ENCODE measurements at regions not wholly inside any gene's neighbourhood (a gene's known extent, or its start where the extent isn't known, plus 50 kb on each side); places are given as distances from the start of the nearest gene placed in this dataset.

DNA sequence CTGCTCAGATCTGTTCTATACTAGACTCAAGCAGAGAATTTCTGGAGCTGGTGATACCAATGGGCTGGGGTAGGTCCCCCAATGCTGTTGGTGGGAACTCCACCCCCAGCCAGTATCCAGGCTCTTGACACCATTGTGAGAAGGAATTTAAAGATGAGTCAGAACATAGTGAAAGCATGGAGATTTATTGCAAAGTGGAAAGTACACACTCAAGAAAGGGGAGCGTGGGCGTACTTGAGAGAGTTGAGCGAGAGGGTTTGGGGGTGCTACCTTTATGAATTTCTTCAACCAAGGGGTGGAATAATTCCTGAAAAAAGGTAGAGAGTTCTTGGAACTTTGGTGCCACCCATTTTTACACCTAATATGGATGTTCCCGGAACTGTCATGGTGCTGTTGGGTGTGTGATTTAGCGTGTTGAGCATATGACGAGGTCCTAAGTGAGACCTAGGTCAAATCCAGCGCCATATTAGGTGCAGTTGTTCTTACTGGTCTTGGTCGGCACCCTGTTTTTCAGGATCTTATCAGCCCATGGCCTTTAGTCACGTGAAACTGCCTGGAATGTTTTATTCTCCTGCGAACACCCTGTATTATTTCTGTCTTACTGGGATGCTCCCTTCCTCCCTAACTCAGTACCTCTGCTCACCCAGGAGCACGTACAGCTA, 122.0 kb upstream of the AHR start:
- no peak for DNase-seq (ENCODE audit: low read depth in 2 of 2)

DNA sequence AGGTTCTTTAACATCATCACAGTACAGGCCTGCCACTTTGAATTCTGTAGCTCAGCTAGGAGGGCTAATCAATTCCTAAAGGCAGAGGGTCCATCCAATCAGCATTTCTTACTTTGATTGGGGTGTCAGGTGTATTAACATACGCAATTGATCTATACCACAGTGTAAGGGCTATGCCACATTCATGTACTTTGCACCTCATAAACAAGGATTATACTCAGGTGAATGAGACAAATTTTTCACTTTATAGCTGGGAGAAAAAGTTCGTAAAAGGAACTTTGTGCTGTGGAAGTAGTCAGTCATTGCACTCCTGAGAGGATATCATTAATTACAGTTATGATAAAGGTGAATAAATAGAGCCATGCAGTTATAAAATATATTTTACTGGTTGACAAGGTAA, 119.9 kb upstream of the AHR start:
- DNase-seq (ENCODE audit: low read depth in 2 of 2), result no peak

DNA sequence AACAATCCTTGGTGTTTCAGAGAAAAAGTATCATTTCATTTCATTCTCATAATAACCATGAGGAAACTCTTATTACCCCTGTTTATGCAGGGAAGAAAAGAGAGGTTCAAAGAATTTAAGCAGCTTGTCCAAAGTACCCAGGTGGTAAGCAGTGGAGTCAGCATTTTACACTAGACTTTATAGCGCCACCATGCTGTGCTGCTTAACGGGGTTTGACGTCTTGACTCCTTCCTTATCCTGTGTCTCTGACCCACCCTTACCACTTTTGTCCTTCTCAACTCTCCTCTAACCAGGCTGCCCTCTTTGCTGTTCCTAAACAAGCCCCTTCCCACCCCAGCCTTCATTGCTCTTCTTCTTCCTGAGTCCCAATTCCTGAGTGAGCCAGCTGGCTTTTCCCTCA, 117.0 kb upstream of the AHR start:
- DNase-seq (ENCODE audit: low read depth in 2 of 2), result no peak

DNA sequence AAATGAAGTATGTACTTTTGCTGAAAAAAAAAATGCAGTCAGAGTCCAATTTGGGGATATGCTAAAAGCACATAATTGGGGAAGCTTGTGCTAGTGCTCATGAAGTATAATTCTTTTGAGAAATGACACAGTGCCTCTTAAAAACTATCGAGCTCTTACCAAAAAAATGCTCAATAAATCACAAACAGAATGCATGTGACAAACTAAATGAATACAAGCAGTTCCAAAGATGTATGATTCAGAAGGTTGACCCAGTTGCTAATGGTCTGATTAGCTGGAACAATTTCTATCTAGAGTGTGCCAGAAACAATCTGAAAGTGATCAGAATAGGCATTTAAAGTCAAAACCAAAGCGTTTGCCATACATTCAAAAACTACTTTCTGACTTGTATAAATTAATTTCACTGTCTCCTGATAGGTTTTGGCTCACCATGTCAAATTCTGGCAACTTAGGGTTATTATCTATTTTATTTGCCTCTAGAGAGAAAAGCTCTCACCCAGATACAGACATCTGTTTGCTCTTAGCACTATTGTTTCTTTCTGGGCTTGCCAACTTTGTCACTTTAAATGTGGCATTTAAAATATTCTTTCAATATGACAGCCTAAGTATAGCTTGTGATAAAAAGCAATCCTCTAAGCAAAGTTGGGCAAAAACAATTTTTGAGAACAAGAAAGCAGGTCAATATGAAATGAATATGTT, 114.7 kb upstream of the AHR start:
- DNase-seq (ENCODE audit: low read depth in 2 of 2), result no peak

DNA sequence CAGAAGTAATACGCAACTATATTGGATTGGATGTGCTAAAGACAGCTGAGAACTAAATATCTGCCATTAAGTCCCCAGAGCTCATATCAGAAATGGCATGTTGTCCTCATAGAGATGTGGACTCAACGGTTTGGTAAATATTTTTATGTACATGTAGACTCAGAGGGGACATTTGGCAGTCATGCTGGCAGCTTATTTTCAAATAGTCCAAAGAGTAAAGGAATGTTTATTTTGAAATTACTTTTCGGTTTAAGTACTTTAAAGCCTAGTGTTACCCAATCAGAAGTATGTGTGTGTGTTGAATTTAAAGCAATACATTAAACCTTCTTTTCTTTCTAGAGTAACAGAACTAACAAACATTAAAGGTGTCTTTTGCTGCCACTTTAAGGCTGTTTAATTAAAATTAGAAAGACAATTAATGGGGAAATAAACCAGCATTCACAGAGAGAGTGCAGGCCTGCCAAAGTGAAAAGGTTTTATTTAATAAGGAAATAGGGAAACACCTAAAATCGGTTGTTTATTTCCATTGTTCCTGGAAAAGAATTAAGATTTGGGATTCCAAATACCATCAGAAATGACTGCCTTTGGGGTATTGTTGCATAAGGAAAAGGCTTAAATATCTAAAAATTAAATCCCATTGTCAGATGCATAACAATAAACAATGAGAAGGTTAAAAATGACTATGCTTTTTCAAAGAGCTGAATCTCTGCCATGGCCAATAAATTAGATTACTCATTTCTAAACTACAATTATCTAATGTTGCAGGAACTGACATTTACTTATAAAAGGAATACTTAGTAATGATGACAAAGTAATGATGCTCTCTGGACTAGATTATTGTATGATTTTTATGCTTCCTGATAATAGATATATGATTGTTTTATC, 113.4 kb upstream of the AHR start:
- DNase-seq (ENCODE audit: low read depth in 2 of 2), result no peak

DNA sequence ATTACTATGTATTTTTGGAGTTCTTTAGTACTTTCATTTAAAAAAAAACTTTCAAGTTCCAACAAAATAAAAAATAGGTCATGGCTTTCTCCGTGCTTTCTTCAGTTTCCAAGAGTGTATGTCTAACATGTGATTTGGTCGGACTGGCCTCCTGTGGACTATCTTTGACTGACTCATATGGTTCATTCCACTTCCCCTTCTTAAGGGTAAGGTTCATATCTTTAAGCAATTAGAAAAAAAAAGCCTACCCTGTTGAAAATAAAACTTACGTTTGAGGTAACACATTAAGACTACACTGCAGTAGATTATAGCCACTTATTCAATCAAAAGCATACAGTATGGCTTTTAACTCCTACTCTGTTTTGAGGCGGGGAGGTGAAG, 112.8 kb upstream of the AHR start:
- DNase-seq (ENCODE audit: low read depth in 2 of 2), result no peak

DNA sequence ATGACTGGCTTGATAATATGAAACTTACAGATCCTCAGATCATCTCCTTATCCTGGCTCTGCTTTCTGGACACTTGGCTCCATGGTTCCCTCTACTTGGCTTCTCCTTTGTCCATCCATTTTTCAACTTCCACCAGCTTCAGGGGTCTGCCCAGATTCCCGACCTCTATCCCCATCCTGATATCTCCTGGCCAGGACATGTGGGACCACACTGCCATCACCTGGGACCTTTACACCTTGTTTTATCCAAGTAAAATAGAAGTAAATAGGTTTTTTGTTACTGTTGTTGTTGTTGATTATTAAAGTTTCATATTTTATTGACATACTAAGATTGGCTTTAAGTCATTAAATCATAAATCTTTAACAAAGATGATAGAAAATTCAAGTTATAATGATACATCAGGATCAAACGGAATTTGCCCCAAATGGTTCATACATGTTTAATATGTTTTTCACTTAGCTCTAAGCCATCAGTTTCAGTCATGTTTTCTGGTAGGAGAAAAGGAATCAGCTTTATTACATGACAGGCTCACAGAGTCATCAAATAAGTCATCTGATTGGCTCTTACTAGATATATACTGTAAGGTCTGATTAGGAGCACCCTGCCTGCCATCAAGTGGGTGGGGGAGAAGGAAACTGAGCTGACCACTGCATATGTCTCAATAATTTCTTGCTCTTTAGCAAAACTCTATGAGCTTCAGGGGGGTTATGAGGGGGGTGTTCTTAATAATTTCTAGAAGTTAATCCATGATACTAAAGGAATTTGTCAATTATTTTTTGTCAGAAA, 111.5 kb upstream of the AHR start:
- no peak for DNase-seq (ENCODE audit: low read depth in 2 of 2)

DNA sequence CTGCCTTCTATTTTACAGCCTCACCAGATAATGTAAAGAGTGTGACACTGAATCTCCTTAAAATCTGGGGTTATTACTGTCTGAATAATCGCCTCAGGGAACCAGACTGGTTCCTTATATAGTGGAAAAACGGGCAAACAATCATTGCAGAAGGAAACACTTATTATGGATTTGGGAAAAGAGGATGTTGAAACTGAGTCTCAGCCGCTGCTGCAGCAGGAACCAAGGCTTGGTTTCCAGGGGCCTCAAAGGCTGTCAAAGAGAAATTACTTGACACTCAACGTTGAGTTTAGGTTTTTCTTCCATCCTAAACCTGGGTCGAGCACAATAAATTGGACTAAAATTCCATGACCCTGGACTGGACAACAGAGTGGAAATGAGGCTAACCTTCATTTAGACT, 103.8 kb upstream of the AHR start:
- DNase-seq (ENCODE audit: low read depth in 2 of 2), result no peak

DNA sequence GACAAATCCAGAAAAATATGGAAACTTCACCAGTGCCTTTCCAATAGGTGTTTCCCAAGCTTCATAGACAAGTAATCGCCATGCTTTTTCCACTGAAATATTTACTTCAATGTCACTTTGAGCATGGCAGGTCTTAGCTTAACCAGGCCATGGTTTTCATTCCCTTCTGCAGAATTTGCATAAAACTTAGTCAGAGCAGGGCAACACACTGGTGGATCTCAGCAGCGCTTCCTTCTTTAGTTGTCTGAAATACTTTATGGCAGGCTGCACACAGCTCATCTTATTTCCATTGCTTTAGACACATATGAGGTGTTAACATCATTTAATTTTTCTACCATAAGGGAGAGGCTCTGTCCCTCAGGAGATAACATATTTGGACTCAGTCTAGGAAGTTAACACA, 102.9 kb upstream of the AHR start:
- no peak for DNase-seq (ENCODE audit: low read depth in 2 of 2)

DNA sequence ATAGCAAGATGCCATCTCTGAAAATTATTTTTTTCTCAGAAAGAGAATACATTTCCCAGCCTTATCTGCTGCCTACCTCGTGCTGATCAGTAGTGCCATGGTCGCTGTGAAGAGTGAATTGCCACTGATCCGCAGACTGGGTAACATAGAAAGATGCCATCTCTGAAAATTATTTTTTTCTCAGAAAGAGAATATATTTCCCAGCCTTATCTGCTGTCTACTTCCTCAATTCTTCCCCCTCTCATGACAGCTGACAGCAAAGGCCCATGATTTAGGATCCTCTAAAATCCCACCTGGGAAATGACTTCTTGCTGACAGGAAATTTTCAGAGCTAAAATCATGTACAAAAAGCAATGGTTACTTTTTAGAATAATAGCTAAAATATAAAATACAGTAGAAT, 92.5 kb upstream of the AHR start:
- no peak for DNase-seq (ENCODE audit: low read depth in 2 of 2)

DNA sequence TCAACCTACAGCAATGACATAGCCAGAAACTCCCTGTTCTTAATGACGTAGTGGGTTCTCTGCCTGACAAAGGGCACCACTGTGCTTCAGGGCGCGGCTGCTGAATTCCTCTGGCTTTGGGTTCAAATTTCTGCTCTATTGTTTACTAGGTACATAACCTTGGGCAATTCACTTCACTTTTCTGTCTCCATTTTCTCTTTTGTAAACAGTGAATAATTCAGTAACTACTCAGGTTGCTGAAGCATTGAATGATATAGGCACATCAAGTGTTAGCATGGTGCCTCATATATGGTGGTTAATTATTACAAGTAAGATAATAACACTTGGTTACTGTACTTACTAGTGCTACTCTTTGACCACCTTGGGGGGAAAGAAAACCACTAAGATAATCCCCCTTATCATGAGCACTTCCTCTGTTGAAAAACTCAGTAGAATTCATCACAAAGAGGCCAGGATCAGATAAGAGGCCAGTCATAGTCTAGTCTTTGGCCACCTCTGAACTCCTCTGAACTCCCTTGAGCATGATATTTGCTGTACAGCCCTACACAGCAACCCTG, 92.0 kb upstream of the AHR start:
- no peak for DNase-seq (ENCODE audit: low read depth in 2 of 2)

DNA sequence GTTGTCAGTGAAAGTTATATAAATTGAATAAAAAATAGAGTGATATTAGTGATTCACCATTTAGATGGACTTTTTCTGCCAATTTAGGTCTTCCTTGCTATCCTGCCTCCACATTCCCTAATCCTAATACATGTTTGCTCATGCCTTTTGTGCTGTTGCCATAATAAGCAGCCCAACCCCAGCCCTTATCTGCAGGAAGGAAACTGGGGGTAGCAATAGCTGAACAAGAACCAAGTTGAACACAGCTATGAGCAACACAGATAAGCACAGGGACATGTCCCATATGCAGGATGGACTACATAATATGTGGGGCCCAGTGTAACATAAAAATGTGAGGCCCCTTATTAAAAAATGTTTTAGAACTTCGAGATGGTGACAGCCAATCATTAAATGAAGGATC, 91.2 kb upstream of the AHR start:
- no peak for DNase-seq (ENCODE audit: low read depth in 2 of 2)

DNA sequence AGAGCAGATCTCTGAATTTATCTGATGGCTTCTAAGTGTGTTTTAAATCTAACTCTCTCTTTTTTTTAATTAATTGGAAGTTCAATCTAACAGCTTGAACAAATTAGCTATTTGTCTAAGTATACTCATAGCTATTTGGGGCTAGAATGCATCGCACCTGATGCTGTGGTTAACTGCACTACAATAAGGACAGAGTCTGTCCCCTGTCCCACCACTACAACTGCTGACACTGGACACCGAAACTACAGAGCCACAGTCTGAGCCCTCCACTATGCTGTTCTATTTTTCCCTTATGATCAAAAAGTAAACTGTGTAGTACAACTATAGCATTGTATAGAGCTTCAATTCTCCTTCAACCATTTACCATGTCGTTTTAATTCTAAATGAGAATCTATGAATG, 89.4 kb upstream of the AHR start:
- DNase-seq (ENCODE audit: low read depth in 2 of 2), result no peak

DNA sequence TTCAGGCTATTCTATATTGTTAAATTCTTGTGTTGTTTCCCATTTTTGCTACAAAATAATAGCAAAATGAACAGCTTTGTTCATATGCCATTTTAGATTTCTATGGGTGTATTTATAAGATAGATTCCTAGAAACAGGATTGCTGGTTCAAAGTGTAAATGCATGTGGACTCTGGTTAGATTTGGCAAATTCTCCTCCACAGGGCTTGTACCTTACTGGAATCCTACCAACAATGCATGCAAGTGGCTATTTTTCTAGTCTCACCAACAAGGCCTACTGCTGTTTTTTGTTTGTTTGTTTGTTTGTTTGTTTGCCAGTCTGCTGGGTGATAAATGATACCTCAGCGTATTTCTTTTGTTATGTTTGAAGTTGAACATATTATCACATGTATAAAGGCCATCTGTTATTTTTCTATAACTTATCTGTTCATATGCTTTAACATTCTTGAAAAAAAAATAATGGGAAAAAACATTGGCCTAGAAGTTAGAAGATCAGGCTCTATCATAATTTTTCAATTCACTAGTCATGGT, 87.1 kb upstream of the AHR start:
- DNase-seq (ENCODE audit: low read depth in 2 of 2), result no peak

DNA sequence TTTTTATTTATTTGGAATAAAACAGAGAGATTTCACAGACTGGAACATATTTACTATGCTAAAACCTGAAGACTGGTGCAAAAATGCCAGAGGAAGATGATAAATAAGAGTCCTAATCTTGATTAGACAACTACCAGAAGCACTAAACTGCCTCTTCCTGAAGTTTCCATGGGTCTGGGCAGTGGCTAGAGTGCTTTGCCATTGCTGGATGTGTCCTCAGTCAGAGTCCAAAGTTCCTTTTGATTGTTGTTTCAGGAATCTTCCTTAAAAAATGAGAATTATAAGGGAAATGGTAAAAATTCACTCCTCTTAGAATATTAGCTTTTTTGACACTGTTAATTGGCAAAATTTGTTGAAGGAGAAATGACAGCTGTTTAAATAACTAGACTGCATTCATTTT, 86.3 kb upstream of the AHR start:
- no peak for DNase-seq (ENCODE audit: low read depth in 2 of 2)

DNA sequence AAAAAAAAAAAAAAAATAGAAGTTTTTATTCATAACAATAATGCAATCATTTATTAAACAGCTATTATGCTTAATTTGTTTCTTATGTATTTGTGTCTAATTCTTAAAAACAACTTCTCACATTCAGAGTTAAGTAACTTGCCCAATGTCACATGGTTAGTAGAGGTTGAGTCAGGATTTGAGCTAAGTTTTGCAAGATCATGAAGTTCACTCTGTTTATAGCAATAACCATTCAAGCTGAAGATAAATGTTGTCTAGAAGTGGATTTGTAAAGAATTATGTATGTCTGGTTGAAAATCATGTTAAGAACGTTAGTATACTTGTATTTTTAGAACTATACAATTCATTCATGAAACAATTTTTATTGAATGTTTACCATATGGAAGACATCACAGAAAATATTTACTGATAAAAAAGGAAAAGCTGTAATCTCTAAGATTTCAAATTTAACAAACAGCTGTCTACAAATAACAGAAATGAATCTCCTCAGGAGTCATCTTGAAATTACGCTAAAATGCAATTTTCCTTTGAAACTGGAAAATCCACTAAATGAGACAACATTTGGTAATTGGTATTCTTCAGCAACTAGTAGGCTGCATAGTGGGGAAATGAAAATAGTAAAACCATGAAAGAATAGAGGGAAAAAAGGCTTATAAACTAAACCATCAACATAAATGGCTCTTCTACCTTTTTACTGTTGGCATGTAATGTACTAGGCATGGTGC, 70.5 kb upstream of the AHR start:
- no peak for DNase-seq (ENCODE audit: low read depth in 2 of 2)

DNA sequence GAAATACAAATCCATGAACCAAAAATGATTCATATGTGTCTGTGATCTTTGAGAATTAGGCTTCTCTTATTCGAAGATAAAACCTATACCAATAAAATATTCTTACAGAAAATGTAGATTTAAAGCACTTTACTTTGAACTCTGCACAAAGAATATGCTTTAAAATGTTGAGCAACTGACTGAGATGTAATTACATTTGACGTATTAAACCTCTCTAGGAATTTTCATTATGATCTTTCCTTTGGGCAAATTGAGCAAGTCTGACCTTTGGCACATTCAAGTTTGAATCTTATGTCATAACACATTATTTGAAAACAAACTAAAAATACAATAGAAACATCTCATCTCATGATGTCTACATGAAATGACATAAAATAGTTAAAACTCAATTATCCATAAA, 69.2 kb upstream of the AHR start:
- no peak for DNase-seq (ENCODE audit: low read depth in 2 of 2)

DNA sequence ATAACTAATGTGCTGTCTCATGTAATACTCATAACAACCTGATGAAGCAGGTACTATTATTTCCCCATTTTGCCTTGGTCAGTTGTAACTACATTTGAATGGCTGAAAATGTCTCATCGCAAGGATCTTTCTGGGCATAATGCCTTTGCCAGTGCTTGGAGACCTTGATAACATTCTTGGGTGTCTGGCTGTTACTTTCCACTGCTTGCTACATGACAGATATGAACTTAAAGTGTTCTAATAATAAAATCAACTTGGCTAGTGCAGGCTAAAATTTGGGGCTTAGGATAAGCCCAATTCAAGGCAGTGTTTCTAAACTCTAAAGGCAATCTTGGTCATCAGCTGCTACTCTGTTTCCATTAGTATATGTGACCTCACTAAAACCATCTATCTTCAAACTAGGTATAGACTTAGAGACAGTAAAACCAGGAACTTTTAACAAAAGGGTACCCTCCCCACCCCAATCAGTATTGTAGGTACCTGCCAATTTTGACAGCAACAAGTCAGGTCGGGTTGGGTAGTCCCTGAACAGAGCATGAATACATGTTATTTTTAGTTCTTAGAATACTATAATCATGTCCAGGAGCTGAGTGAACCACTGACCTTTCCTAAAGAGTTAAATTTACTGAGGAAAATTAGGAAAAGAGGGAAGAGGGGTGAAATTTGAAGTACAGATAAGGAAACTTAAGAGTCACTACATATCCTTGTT, 68.2 kb upstream of the AHR start:
- DNase-seq (ENCODE audit: low read depth in 2 of 2), result no peak

DNA sequence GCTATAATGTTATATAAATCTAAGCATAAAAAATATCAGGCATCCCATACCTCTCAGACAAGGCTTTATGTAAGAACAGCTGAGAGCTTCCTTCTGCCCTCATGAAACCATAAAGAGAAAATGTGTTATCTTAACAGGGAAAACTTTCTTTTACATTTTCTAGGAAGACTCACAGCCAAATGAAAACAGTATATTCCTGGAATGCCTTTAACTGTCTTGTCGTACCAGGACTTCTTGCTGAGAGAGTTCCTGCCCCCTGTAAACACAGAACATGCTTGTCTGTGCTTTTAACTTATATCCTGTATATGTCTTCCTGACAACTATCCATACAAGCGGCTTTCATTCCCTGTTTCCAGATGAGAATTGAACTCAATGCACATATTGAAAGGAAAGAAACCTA, 64.8 kb upstream of the AHR start:
- no peak for DNase-seq (ENCODE audit: low read depth in 2 of 2)

DNA sequence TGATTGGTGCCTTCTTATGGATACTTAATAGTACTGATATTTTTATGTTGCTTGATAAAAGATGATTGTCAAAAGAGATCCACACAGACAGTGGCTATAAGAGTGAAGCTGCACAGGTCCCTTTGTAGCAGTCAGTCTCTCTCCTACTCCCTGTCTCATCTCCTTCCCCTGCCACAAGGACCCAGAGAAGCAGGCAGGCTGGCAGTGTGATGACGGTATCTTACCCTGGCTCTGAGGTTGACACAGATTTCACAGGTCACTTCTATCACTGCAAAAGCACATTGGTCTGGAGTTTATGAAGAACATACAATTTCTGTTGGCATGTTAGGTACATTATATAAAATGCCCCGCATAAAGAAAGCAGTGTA, 64.4 kb upstream of the AHR start:
- DNase-seq (ENCODE audit: low read depth in 2 of 2), result peak; percentile 20 to 22
